HepG2 (cell line): ENCODE measurements at regions not wholly inside any gene's neighbourhood (a gene's known extent, or its start where the extent isn't known, plus 50 kb on each side); places are given as distances from the start of the nearest gene placed in this dataset.

Source experiments
- ATAC-seq: fragments of 200-7000 bp; cut with Tn5 transposase; 3 replicates; pipeline ENCODE4 v1.9.1; 2020; ENCODE audit warnings: mild to moderate bottlenecking, moderate library complexity
- BruUV-seq: library from RNA; stranded (reverse); fragments of 400-500 nt; replicated peaks from 2 replicates; lab custom pipeline; 2021; lab: Mats Ljungman, UMichigan
- CTCF ChIA-PET: fragments of 300-600 bp; formaldehyde crosslinking; extraction: SDS; loops from one replicate; lab custom pipeline; 2021; ENCODE audit warnings: low total read pairs, inconsistent platforms, low intra/inter-chr PET ratio; lab: Yijun Ruan, JAX
- POLR2A ChIA-PET: fragments of 350-600 bp; sonication (Branson Sonifier 250); formaldehyde crosslinking; loops from one replicate; lab custom pipeline; 2020; ENCODE audit warnings: antibody characterized with exemption, inconsistent platforms; lab: Yijun Ruan, JAX
- DNase-seq: peaks from one replicate; pipeline ENCODE4 v3.0.0-alpha.2; 2015; ENCODE audit warnings: low spot score
- FAIRE-seq: peaks from 3 replicates; lab custom pipeline; 2011; peaks lifted over from hg19 to GRCh38; lab: Jason Lieb, UNC
- H2AFZ ChIP-seq: one replicate; pipeline ENCODE4 v1.6.1; 2011; ENCODE audit warnings: low read length, inconsistent platforms
- H3K27ac ChIP-seq: fragments of 300-600 bp; 3 replicates; pipeline ENCODE4 v1.8.0; 2011; ENCODE audit warnings: mixed run types, mild to moderate bottlenecking, mixed read lengths, low read length, inconsistent platforms; ENCODE audit not compliant: insufficient read depth; ENCODE audit errors: extremely low read length
- H3K27me3 ChIP-seq, 2 experiments: fragments of 200-600 bp in 1 of 2; 2 replicates in 1 of 2; 3 replicates in 1 of 2; pipeline versions ENCODE4 v1.6.0 to v1.8.0; 2011; ENCODE audit warnings: low read length in 2 of 2, mild to moderate bottlenecking in 2 of 2, moderate library complexity in 2 of 2, inconsistent platforms in 1 of 2; ENCODE audit not compliant: insufficient read depth in 2 of 2, control insufficient read depth in 1 of 2
- H3K36me3 ChIP-seq, 2 experiments: fragments of 200-600 bp in 1 of 2; replicated peaks in 1 of 2; 2 replicates in 1 of 2; 3 replicates in 1 of 2; pipeline versions ENCODE4 v1.5.1 to v1.8.0; 2011; ENCODE audit warnings: low read length in 2 of 2, inconsistent platforms in 1 of 2; ENCODE audit not compliant: insufficient read depth in 2 of 2, control insufficient read depth in 1 of 2
- H3K4me1 ChIP-seq: 2 replicates; pipeline ENCODE4 v1.5.1; 2012; ENCODE audit warnings: low read length, inconsistent platforms; ENCODE audit not compliant: insufficient read depth
- H3K4me2 ChIP-seq: 2 replicates; pipeline ENCODE4 v1.6.0; 2011; ENCODE audit warnings: low read depth, low read length, inconsistent platforms
- H3K4me3 ChIP-seq, 3 experiments: fragments of 200-600 bp in 1 of 3; sonication (generic), shearing (Covaris generic) in 1 of 3; replicated peaks in 1 of 3; 2 replicates each; pipeline ENCODE4 v1.5.1; 2011 to 2016; ENCODE audit warnings: low read length in 3 of 3, inconsistent platforms in 2 of 3, low read depth in 2 of 3, mild to moderate bottlenecking in 2 of 3, control low read depth in 1 of 3, mixed read lengths in 1 of 3; ENCODE audit not compliant: insufficient read depth in 1 of 3
- H3K79me2 ChIP-seq: one replicate; pipeline ENCODE4 v1.6.1; 2011; ENCODE audit warnings: low read length, inconsistent platforms; ENCODE audit not compliant: insufficient read depth
- H3K9ac ChIP-seq: 2 replicates; pipeline ENCODE4 v1.6.0; 2011; ENCODE audit warnings: mild to moderate bottlenecking, low read depth, low read length, inconsistent platforms; ENCODE audit not compliant: insufficient read depth
- H3K9me3 ChIP-seq: 2 replicates; pipeline ENCODE4 v1.5.1; 2012; ENCODE audit warnings: mild to moderate bottlenecking, low read length
- H4K20me1 ChIP-seq: 2 replicates; pipeline ENCODE4 v1.6.0; 2011; ENCODE audit warnings: inconsistent platforms, mild to moderate bottlenecking, low read length, moderate library complexity; ENCODE audit not compliant: insufficient read depth
- AGO2 ChIP-seq: fragments of 200-400 bp; formaldehyde crosslinking; optimal IDR thresholded peaks from 2 replicates; pipeline ENCODE3; 2017; ENCODE audit warnings: mild to moderate bottlenecking, low read depth, low read length, moderate library complexity
- DNMT1 ChIP-seq: sonication (generic); formaldehyde crosslinking; IDR thresholded peaks from 2 replicates; pipeline ENCODE4 v1.5.1; 2020; ENCODE audit warnings: mild to moderate bottlenecking, missing genetic modification reagents
- DNMT3B ChIP-seq: conservative IDR thresholded peaks from 2 replicates; pipeline ENCODE4 v1.6.1; 2016; ENCODE audit warnings: missing biosample characterization, control low read depth
- NCOA1 ChIP-seq: sonication (generic); formaldehyde crosslinking; IDR thresholded peaks from 2 replicates; pipeline ENCODE4 v1.9.0; 2021; ENCODE audit warnings: missing genetic modification reagents
- PAX8 ChIP-seq: sonication (generic); formaldehyde crosslinking; IDR thresholded peaks from 2 replicates; pipeline ENCODE4 v1.8.0; 2022; ENCODE audit warnings: mild to moderate bottlenecking, missing genetic modification reagents, borderline replicate concordance
- PITX1 ChIP-seq: sonication (generic); formaldehyde crosslinking; IDR thresholded peaks from 2 replicates; pipeline ENCODE4 v1.5.1; 2020; ENCODE audit warnings: mild to moderate bottlenecking, missing genetic modification reagents
- RAD51 ChIP-seq: fragments of 450-650 bp; IDR thresholded peaks from 2 replicates; pipeline ENCODE4 v1.6.1; 2016; ENCODE audit warnings: borderline replicate concordance
- RARA ChIP-seq: IDR thresholded peaks from 2 replicates; pipeline ENCODE4 v1.6.1; 2016; ENCODE audit warnings: missing genetic modification reagents, missing compliant biosample characterization
- RCOR2 ChIP-seq: IDR thresholded peaks from 2 replicates; pipeline ENCODE4 v1.6.1; 2016; ENCODE audit warnings: missing biosample characterization, missing genetic modification reagents
- RERE ChIP-seq: IDR thresholded peaks from 2 replicates; pipeline ENCODE4 v1.6.1; 2016; ENCODE audit warnings: low read depth, missing genetic modification reagents, missing compliant biosample characterization
- TBX2 ChIP-seq: sonication (generic); formaldehyde crosslinking; IDR thresholded peaks from 2 replicates; pipeline ENCODE4 v1.5.0; 2020; ENCODE audit warnings: missing genetic modification reagents, mild to moderate bottlenecking, borderline replicate concordance
- TRIM22 ChIP-seq: fragments of 450-650 bp; IDR thresholded peaks from 2 replicates; pipeline ENCODE4 v1.6.1; 2017
- ZMYM4 ChIP-seq: sonication (generic); formaldehyde crosslinking; IDR thresholded peaks from 2 replicates; pipeline ENCODE4 v1.8.1; 2023; ENCODE audit warnings: mild to moderate bottlenecking, missing genetic modification reagents
- ZNF562 ChIP-seq: sonication (generic); formaldehyde crosslinking; IDR thresholded peaks from 2 replicates; pipeline ENCODE4 v1.8.0; 2022; ENCODE audit warnings: missing genetic modification reagents, borderline replicate concordance
- WGBS: methylation state at CpG from one replicate; pipeline ENCODE4 v1.1.6; 2017; ENCODE audit warnings: low lambda C conversion rate; 5-methylcytosine and 5-hydroxymethylcytosine counted together
- in situ Hi-C: cut with HindIII; loops from 2 replicates; pipeline ENCODE4 v1.10.0; 2017; ENCODE audit warnings: low pct_unique_long_range_greater_than_20kb; ENCODE audit not compliant: extremely low pct_ligation_motif_present
- intact Hi-C: fragments of 100-400 bp; cut with micrococcal nuclease; formaldehyde crosslinking; loops from one replicate; pipeline ENCODE4 v1.10.0; 2022; ENCODE audit not compliant: unreplicated experiment

GRCh38 chrX:78543281-78543680 is 115.8 kb downstream of the RTL3 start:
- H4K20me1 ChIP-seq, result no peaks in the 10 kb centered on the region
- no peak overlapping the region for H3K4me2 ChIP-seq
- H3K36me3 ChIP-seq, result no peaks in the 10 kb centered on the region
- FAIRE-seq (no peak), ATAC-seq (no peak), DNase-seq (no peak)
- H3K9ac ChIP-seq, result no peak overlapping the region
- in situ Hi-C loops, result no loop called here
- H3K4me1 ChIP-seq, result no peaks in the 10 kb centered on the region
- no peaks in the 10 kb centered on the region for H3K79me2 ChIP-seq
- CTCF ChIA-PET, result no interaction called here
- H3K4me3 ChIP-seq, result no peak overlapping the region
- no TSS peak for BruUV-seq
- H3K27me3 ChIP-seq, result no peaks in the 10 kb centered on the region
- H3K27ac ChIP-seq, result no peak overlapping the region
- POLR2A ChIA-PET, result no interaction called here
- TF ChIP-seq ZMYM4 (CRISPR knock-in tag), result no peak
- no peak for TF ChIP-seq RARA (CRISPR knock-in tag)
- TF ChIP-seq DNMT3B (CRISPR knock-in tag), result no peak
- TF ChIP-seq, all 625 proteins: peak for 0
- H2AFZ ChIP-seq, result no peak overlapping the region
- WGBS, result 5% methylated on average over 1 of the region's 1 CpG
- H3K9me3 ChIP-seq, result no peaks in the 10 kb centered on the region; the same call in 1 of the 2 replicates
- intact Hi-C loops, result no loop called here

- FAIRE-seq (no peak), ATAC-seq (no peak), DNase-seq (no peak)
- Histone ChIP-seq H3K27me3 (no peaks in the 10 kb centered on the region), H3K4me3 (no peak overlapping the region), H4K20me1 (no peaks in the 10 kb centered on the region), H2AFZ (no peak overlapping the region), H3K4me2 (no peak overlapping the region), H3K4me1 (no peaks in the 10 kb centered on the region), H3K27ac (no peak overlapping the region), H3K9ac (no peak overlapping the region), H3K79me2 (no peaks in the 10 kb centered on the region), H3K36me3 (no peaks in the 10 kb centered on the region), H3K9me3 (no peaks in the 10 kb centered on the region; the same call in 1 of the 2 replicates)
- 0% methylated on average over 1 of the region's 2 CpGs for WGBS
- CTCF ChIA-PET, result no interaction called here
- in situ Hi-C loops (no loop called here), intact Hi-C loops (no loop called here)
- BruUV-seq, result no TSS peak
- POLR2A ChIA-PET, result no interaction called here
- TF ChIP-seq ZNF562 (CRISPR knock-in tag), result no peak
- no peak for TF ChIP-seq PITX1 (CRISPR knock-in tag)
- no peak for TF ChIP-seq TRIM22
- no peak for TF ChIP-seq AGO2
- TF ChIP-seq DNMT1 (CRISPR knock-in tag), result no peak
- TF ChIP-seq PAX8, result no peak
- no peak for TF ChIP-seq RAD51
- TF ChIP-seq NCOA1 (CRISPR knock-in tag), result no peak
- no peak for TF ChIP-seq TBX2
- no peak for TF ChIP-seq RERE (CRISPR knock-in tag)
- no peak for TF ChIP-seq RCOR2 (CRISPR knock-in tag)
Measured at GRCh38 chrX:78540171-78540570, 119.0 kb downstream of the RTL3 start.
